K562 (cell line): ENCODE measurements at regions not wholly inside any gene's neighbourhood (a gene's known extent, or its start where the extent isn't known, plus 50 kb on each side); places are given as distances from the start of the nearest gene placed in this dataset.

Experiments
- ATAC-seq: fragments of 200-7000 bp; cut with Tn5 transposase; 3 replicates; pipeline ENCODE4 v1.9.1; 2020; ENCODE audit warnings: moderate library complexity
- BruUV-seq: library from RNA; stranded (reverse); fragments of 400-500 nt; replicated peaks from 2 replicates; lab custom pipeline; 2021; lab: Mats Ljungman, UMichigan
- CTCF ChIA-PET: fragments of 300-600 bp; formaldehyde crosslinking; extraction: SDS; loops from one replicate; lab custom pipeline; 2021; ENCODE audit warnings: low intra/inter-chr PET ratio; lab: Yijun Ruan, JAX
- POLR2A ChIA-PET: fragments of 300-600, 350-650 bp; sonication (Branson Sonifier 250); formaldehyde crosslinking; extraction: SDS; loops from one replicate; lab custom pipeline; 2021; ENCODE audit warnings: antibody characterized with exemption, inconsistent platforms; lab: Yijun Ruan, JAX
- DNase-seq, 4 experiments: peaks; one replicate each; pipeline versions ENCODE4 v3.0.0 to v3.0.0-alpha.2; 2011 to 2018; ENCODE audit warnings: low spot score in 3 of 4, mixed read lengths in 3 of 4; ENCODE audit errors: extremely low read depth in 1 of 4
- FAIRE-seq: peaks from 2 replicates; lab custom pipeline; 2011; peaks lifted over from hg19 to GRCh38; lab: Jason Lieb, UNC
- H2AFZ ChIP-seq: 2 replicates; pipeline ENCODE4 v1.6.0; 2011; ENCODE audit warnings: low read depth, low read length, control low read depth, inconsistent platforms
- H3K27ac ChIP-seq: fragments of 200-600 bp; 3 replicates; pipeline ENCODE4 v1.8.0; 2011; ENCODE audit warnings: low read depth, mild to moderate bottlenecking, control low read depth, inconsistent platforms, low read length, moderate library complexity, mixed read lengths; ENCODE audit errors: extremely low read depth
- H3K27me3 ChIP-seq, 2 experiments: fragments of 300-600 bp in 1 of 2; 2 replicates in 1 of 2; 3 replicates in 1 of 2; pipeline versions ENCODE4 v1.6.0 to v1.8.0; 2011; ENCODE audit warnings: inconsistent platforms in 2 of 2, low read length in 2 of 2, mild to moderate bottlenecking in 1 of 2, mixed read lengths in 1 of 2, moderate library complexity in 1 of 2; ENCODE audit not compliant: control insufficient read depth in 2 of 2, insufficient read depth in 2 of 2
- H3K36me3 ChIP-seq: fragments of 300-600 bp; 3 replicates; pipeline ENCODE4 v1.8.0; 2011; ENCODE audit warnings: mild to moderate bottlenecking, low read length, inconsistent platforms; ENCODE audit not compliant: control insufficient read depth, insufficient read depth
- H3K4me1 ChIP-seq, 2 experiments: fragments of 200-600 bp in 1 of 2; replicated peaks in 1 of 2; 2 replicates in 1 of 2; 3 replicates in 1 of 2; pipeline versions ENCODE4 v1.5.1 to v1.8.0; 2011; ENCODE audit warnings: inconsistent platforms in 2 of 2, low read length in 2 of 2, mild to moderate bottlenecking in 1 of 2, mixed read lengths in 1 of 2, moderate library complexity in 1 of 2; ENCODE audit not compliant: control insufficient read depth in 2 of 2, insufficient read depth in 2 of 2
- H3K4me2 ChIP-seq: 2 replicates; pipeline ENCODE4 v1.6.1; 2011; ENCODE audit warnings: low read length, control low read depth, inconsistent platforms, mixed read lengths; ENCODE audit not compliant: insufficient read depth
- H3K4me3 ChIP-seq: fragments of 200-600 bp; sonication (generic), shearing (Covaris generic); 2 replicates; pipeline ENCODE4 v1.5.1; 2016; ENCODE audit warnings: control low read depth, inconsistent platforms
- H3K79me2 ChIP-seq: fragments of 200-600 bp; 3 replicates; pipeline ENCODE4 v1.8.0; 2011; ENCODE audit warnings: low read length, inconsistent platforms; ENCODE audit not compliant: control insufficient read depth, insufficient read depth
- H3K9ac ChIP-seq, 2 experiments: 2 replicates each; pipeline versions ENCODE4 v1.6.0 to v1.6.1; 2011; ENCODE audit warnings: low read depth in 2 of 2, low read length in 2 of 2, control low read depth in 1 of 2, inconsistent platforms in 1 of 2, mild to moderate bottlenecking in 1 of 2, mixed read lengths in 1 of 2; ENCODE audit not compliant: insufficient read depth in 1 of 2
- H3K9me1 ChIP-seq: one replicate; pipeline ENCODE4 v1.6.0; 2011; ENCODE audit warnings: inconsistent platforms, mild to moderate bottlenecking, low read length, moderate library complexity; ENCODE audit not compliant: control insufficient read depth, insufficient read depth
- H3K9me3 ChIP-seq: replicated peaks from 2 replicates; pipeline ENCODE4 v1.5.1; 2011; ENCODE audit warnings: low read depth, low read length, inconsistent platforms; ENCODE audit not compliant: control insufficient read depth, insufficient read depth
- H4K20me1 ChIP-seq: replicated peaks from 2 replicates; pipeline ENCODE4 v1.6.1; 2011; ENCODE audit warnings: low read length, inconsistent platforms, mixed read lengths; ENCODE audit not compliant: control insufficient read depth, insufficient read depth
- RBFOX2 ChIP-seq: fragments of 200-400 bp; formaldehyde crosslinking; IDR thresholded peaks from 2 replicates; pipeline ENCODE4 v1.6.1; 2017; ENCODE audit warnings: low read depth, mild to moderate bottlenecking, low read length, moderate library complexity
- RBM15 ChIP-seq: fragments of 200-400 bp; formaldehyde crosslinking; IDR thresholded peaks from 2 replicates; pipeline ENCODE4 v1.6.1; 2018; ENCODE audit warnings: mild to moderate bottlenecking, low read length, moderate library complexity; ENCODE audit not compliant: insufficient read depth
- ZNF316 ChIP-seq: fragments of 450-650 bp; IDR thresholded peaks from 2 replicates; pipeline ENCODE4 v1.6.1; 2016
- ZNF766 ChIP-seq: fragments of 200-800 bp; sonication (Bioruptor generic); conservative IDR thresholded peaks from 2 replicates; pipeline ENCODE4 v1.6.1; 2016; ENCODE audit warnings: missing genetic modification characterization, missing compliant biosample characterization
- WGBS: fragments of 100-300 bp; shearing (Covaris generic); methylation state at CpG from one replicate; pipeline ENCODE4 v1.1.6; 2016; ENCODE audit warnings: low coverage, mixed read lengths; ENCODE audit not compliant: insufficient coverage; ENCODE audit errors: missing lambda C conversion rate; 5-methylcytosine and 5-hydroxymethylcytosine counted together
- in situ Hi-C: fragments of 300-500 bp; cut with MboI; formaldehyde crosslinking; loops from 4 replicates; pipeline ENCODE4 v1.15.0; 2018; ENCODE audit warnings: inconsistent platforms, mixed read lengths
- intact Hi-C: fragments of 100-400 bp; cut with micrococcal nuclease; formaldehyde crosslinking; loops from 2 replicates; pipeline ENCODE4 v1.14.2; 2022
- TF ChIP-seq, protein P1 (sequence below): fragments of 250-450 bp; sonication (Bioruptor Pico); IDR thresholded peaks from 2 replicates; pipeline ENCODE4 v1.4.0; 2020; ENCODE audit warnings: mild to moderate bottlenecking
- TF ChIP-seq, protein P2 (sequence below): IDR thresholded peaks from 3 replicates; pipeline ENCODE4 v1.6.1; 2011; ENCODE audit warnings: borderline replicate concordance, mild to moderate bottlenecking, moderate library complexity; ENCODE audit not compliant: insufficient read length; ENCODE audit errors: extremely low read depth
- TF ChIP-seq, protein P3 (sequence below): fragments of 250-450 bp; sonication (Bioruptor Pico); IDR thresholded peaks from 2 replicates; pipeline ENCODE4 v1.4.0; 2020
- TF ChIP-seq, protein P4 (sequence below): sonication (generic); formaldehyde crosslinking; IDR thresholded peaks from 2 replicates; pipeline ENCODE4 v1.8.1; 2023; ENCODE audit warnings: mild to moderate bottlenecking, missing genetic modification reagents

DNA sequence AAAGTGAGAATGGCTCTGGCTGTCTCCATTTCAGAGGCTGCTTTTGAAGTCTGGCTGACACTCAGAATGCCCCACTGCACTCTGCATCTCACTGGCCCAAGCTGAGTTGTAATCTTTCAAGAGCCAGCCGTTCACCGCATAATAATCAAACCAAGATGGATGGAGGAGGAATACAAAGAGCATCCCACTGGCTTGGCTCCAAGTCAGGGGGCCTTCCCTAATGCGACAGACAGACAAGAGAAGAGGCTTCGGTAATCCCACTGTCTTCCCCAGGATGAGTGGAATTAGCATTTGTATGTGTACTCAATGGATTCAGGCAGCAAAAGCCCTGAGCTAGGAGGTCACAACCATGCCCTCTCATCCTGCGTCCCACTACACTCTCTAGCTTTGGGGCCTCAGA is 68.0 kb downstream of the CBLN1 start (continued):
- TF ChIP-seq, protein P1, sequence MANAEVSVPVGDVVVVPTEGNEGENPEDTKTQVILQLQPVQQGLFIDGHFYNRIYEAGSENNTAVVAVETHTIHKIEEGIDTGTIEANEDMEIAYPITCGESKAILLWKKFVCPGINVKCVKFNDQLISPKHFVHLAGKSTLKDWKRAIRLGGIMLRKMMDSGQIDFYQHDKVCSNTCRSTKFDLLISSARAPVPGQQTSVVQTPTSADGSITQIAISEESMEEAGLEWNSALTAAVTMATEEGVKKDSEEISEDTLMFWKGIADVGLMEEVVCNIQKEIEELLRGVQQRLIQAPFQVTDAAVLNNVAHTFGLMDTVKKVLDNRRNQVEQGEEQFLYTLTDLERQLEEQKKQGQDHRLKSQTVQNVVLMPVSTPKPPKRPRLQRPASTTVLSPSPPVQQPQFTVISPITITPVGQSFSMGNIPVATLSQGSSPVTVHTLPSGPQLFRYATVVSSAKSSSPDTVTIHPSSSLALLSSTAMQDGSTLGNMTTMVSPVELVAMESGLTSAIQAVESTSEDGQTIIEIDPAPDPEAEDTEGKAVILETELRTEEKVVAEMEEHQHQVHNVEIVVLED (CRISPR knock-in tag): no peak
- no peak for TF ChIP-seq ZNF316
- TF ChIP-seq, all 486 proteins: peak for 0

DNA sequence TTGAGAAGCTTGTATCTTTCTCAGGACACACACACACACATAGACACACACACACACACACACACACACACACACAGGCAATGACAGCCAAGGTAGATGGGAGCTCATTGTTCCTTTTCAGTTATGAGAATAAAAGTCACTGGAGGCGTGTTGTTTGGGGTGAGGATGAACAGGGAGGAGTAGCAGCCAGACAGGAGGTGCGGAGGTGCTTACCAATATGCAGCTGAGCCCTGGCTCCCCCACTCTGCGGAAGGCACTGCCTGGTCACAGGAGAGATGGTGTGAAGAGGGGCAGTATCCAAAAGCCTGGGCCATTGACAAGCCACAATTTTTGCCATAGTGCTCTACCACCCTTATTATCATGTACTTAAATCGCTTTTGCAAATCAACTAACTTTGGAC is 77.4 kb downstream of the CBLN1 start:
- Histone ChIP-seq H3K27me3 (no peaks in the 10 kb centered on the region), H3K4me3 (no peak overlapping the region), H3K9ac (no peak overlapping the region), H3K79me2 (no peaks in the 10 kb centered on the region), H3K9me3 (no peaks in the 10 kb centered on the region), H2AFZ (no peak overlapping the region), H3K27ac (no peak overlapping the region), H3K36me3 (no peaks in the 10 kb centered on the region), H4K20me1 (peaks cover 5% of the 10 kb centered on the region; the same call in 1 of the 2 replicates), H3K9me1 (no peaks in the 10 kb centered on the region), H3K4me2 (no peak overlapping the region), H3K4me1 (no peaks in the 10 kb centered on the region; a peak in 1 of 5 replicates)
- CTCF ChIA-PET: no interaction called here
- POLR2A ChIA-PET: no interaction called here
- no peak for DNase-seq
- FAIRE-seq: no peak
- 0% methylated on average over 4 of the region's 4 CpGs for WGBS
- intact Hi-C loops (no loop called here), in situ Hi-C loops (no loop called here)
- TF ChIP-seq, protein P2, sequence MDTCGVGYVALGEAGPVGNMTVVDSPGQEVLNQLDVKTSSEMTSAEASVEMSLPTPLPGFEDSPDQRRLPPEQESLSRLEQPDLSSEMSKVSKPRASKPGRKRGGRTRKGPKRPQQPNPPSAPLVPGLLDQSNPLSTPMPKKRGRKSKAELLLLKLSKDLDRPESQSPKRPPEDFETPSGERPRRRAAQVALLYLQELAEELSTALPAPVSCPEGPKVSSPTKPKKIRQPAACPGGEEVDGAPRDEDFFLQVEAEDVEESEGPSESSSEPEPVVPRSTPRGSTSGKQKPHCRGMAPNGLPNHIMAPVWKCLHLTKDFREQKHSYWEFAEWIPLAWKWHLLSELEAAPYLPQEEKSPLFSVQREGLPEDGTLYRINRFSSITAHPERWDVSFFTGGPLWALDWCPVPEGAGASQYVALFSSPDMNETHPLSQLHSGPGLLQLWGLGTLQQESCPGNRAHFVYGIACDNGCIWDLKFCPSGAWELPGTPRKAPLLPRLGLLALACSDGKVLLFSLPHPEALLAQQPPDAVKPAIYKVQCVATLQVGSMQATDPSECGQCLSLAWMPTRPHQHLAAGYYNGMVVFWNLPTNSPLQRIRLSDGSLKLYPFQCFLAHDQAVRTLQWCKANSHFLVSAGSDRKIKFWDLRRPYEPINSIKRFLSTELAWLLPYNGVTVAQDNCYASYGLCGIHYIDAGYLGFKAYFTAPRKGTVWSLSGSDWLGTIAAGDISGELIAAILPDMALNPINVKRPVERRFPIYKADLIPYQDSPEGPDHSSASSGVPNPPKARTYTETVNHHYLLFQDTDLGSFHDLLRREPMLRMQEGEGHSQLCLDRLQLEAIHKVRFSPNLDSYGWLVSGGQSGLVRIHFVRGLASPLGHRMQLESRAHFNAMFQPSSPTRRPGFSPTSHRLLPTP: no peak
- TF ChIP-seq, protein P3, sequence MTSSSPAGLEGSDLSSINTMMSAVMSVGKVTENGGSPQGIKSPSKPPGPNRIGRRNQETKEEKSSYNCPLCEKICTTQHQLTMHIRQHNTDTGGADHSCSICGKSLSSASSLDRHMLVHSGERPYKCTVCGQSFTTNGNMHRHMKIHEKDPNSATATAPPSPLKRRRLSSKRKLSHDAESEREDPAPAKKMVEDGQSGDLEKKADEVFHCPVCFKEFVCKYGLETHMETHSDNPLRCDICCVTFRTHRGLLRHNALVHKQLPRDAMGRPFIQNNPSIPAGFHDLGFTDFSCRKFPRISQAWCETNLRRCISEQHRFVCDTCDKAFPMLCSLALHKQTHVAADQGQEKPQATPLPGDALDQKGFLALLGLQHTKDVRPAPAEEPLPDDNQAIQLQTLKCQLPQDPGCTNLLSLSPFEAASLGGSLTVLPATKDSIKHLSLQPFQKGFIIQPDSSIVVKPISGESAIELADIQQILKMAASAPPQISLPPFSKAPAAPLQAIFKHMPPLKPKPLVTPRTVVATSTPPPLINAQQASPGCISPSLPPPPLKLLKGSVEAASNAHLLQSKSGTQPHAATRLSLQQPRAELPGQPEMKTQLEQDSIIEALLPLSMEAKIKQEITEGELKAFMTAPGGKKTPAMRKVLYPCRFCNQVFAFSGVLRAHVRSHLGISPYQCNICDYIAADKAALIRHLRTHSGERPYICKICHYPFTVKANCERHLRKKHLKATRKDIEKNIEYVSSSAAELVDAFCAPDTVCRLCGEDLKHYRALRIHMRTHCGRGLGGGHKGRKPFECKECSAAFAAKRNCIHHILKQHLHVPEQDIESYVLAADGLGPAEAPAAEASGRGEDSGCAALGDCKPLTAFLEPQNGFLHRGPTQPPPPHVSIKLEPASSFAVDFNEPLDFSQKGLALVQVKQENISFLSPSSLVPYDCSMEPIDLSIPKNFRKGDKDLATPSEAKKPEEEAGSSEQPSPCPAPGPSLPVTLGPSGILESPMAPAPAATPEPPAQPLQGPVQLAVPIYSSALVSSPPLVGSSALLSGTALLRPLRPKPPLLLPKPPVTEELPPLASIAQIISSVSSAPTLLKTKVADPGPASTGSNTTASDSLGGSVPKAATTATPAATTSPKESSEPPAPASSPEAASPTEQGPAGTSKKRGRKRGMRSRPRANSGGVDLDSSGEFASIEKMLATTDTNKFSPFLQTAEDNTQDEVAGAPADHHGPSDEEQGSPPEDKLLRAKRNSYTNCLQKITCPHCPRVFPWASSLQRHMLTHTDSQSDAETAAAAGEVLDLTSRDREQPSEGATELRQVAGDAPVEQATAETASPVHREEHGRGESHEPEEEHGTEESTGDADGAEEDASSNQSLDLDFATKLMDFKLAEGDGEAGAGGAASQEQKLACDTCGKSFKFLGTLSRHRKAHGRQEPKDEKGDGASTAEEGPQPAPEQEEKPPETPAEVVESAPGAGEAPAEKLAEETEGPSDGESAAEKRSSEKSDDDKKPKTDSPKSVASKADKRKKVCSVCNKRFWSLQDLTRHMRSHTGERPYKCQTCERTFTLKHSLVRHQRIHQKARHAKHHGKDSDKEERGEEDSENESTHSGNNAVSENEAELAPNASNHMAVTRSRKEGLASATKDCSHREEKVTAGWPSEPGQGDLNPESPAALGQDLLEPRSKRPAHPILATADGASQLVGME: no peak
- TF ChIP-seq, protein P4, sequence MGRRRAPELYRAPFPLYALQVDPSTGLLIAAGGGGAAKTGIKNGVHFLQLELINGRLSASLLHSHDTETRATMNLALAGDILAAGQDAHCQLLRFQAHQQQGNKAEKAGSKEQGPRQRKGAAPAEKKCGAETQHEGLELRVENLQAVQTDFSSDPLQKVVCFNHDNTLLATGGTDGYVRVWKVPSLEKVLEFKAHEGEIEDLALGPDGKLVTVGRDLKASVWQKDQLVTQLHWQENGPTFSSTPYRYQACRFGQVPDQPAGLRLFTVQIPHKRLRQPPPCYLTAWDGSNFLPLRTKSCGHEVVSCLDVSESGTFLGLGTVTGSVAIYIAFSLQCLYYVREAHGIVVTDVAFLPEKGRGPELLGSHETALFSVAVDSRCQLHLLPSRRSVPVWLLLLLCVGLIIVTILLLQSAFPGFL (CRISPR knock-in tag): no peak
- TF ChIP-seq ZNF766 (CRISPR knock-in tag) (no peak), RBFOX2 (no peak), RBM15 (no peak)
- no peak for ATAC-seq
- no TSS peak for BruUV-seq
